Stimulated activated CD4-positive, alpha-beta T cell treated with anti-CD3 and anti-CD28 coated beads, Interleukin-2, amount 100 ng/mL, for 4 hours (primary cell): ENCODE measurements at regions not wholly inside any gene's neighbourhood (a gene's known extent, or its start where the extent isn't known, plus 50 kb on each side); places are given as distances from the start of the nearest gene placed in this dataset.

Experiments
- DNase-seq: peaks from one replicate; pipeline ENCODE4 v3.0.0-alpha.2; 2020; ENCODE audit warnings: low read depth

- DNase-seq: no peak
Observed at GRCh38 chr9:79140751-79141150, 431.0 kb upstream of the TLE4 start.

- DNase-seq: no peak
Observed at GRCh38 chr9:79143211-79143610, 428.6 kb upstream of the TLE4 start.

GRCh38 chr9:79145442-79145841 is 426.3 kb upstream of the TLE4 start:
- no peak for DNase-seq

GRCh38 chr9:79149585-79149984 is 422.2 kb upstream of the TLE4 start:
- DNase-seq: no peak

- no peak for DNase-seq
Observed at GRCh38 chr9:79151791-79152190, 420.0 kb upstream of the TLE4 start.

- no peak for DNase-seq
Observed at GRCh38 chr9:79152306-79152705, 419.5 kb upstream of the TLE4 start.

- DNase-seq: no peak
Observed at GRCh38 chr9:79154806-79155205, 417.0 kb upstream of the TLE4 start.

- no peak for DNase-seq
Observed at GRCh38 chr9:79155308-79155707, 416.5 kb upstream of the TLE4 start.

- DNase-seq: no peak
Observed at GRCh38 chr9:79163544-79163943, 408.2 kb upstream of the TLE4 start.

GRCh38 chr9:79164406-79164805 is 407.4 kb upstream of the TLE4 start:
- DNase-seq: no peak

- DNase-seq: no peak
Observed at GRCh38 chr9:79165020-79165780, 406.6 kb upstream of the TLE4 start.

GRCh38 chr9:79166005-79166404 is 405.8 kb upstream of the TLE4 start:
- no peak for DNase-seq

GRCh38 chr9:79170643-79171042 is 401.1 kb upstream of the TLE4 start:
- no peak for DNase-seq

GRCh38 chr9:79173932-79174331 is 397.8 kb upstream of the TLE4 start:
- DNase-seq: no peak

GRCh38 chr9:79176014-79176697 is 395.6 kb upstream of the TLE4 start:
- no peak for DNase-seq

GRCh38 chr9:79184831-79185230 is 386.9 kb upstream of the TLE4 start:
- no peak for DNase-seq

GRCh38 chr9:79185866-79186265 is 385.9 kb upstream of the TLE4 start:
- DNase-seq: no peak

- no peak for DNase-seq
Observed at GRCh38 chr9:79189511-79189924, 382.2 kb upstream of the TLE4 start.

- no peak for DNase-seq
Observed at GRCh38 chr9:79193001-79193400, 378.8 kb upstream of the TLE4 start.

- no peak for DNase-seq
Observed at GRCh38 chr9:79193501-79194223, 378.1 kb upstream of the TLE4 start.

- DNase-seq: no peak
Observed at GRCh38 chr9:79195879-79196278, 375.9 kb upstream of the TLE4 start.

GRCh38 chr9:79196606-79197005 is 375.2 kb upstream of the TLE4 start:
- no peak for DNase-seq

GRCh38 chr9:79200336-79200735 is 371.4 kb upstream of the TLE4 start:
- no peak for DNase-seq
